HepG2 (cell line): ENCODE measurements at regions not wholly inside any gene's neighbourhood (a gene's known extent, or its start where the extent isn't known, plus 50 kb on each side); places are given as distances from the start of the nearest gene placed in this dataset.

Experiments used
- ATAC-seq: fragments of 200-7000 bp; cut with Tn5 transposase; 3 replicates; pipeline ENCODE4 v1.9.1; 2020; ENCODE audit warnings: mild to moderate bottlenecking, moderate library complexity
- BruUV-seq: library from RNA; stranded (reverse); fragments of 400-500 nt; replicated peaks from 2 replicates; lab custom pipeline; 2021; lab: Mats Ljungman, UMichigan
- CTCF ChIA-PET: fragments of 300-600 bp; formaldehyde crosslinking; extraction: SDS; loops from one replicate; lab custom pipeline; 2021; ENCODE audit warnings: low total read pairs, inconsistent platforms, low intra/inter-chr PET ratio; lab: Yijun Ruan, JAX
- POLR2A ChIA-PET: fragments of 350-600 bp; sonication (Branson Sonifier 250); formaldehyde crosslinking; loops from one replicate; lab custom pipeline; 2020; ENCODE audit warnings: antibody characterized with exemption, inconsistent platforms; lab: Yijun Ruan, JAX
- DNase-seq: peaks from one replicate; pipeline ENCODE4 v3.0.0-alpha.2; 2015; ENCODE audit warnings: low spot score
- FAIRE-seq: peaks from 3 replicates; lab custom pipeline; 2011; peaks lifted over from hg19 to GRCh38; lab: Jason Lieb, UNC
- H2AFZ ChIP-seq: one replicate; pipeline ENCODE4 v1.6.1; 2011; ENCODE audit warnings: low read length, inconsistent platforms
- H3K27ac ChIP-seq: fragments of 300-600 bp; 3 replicates; pipeline ENCODE4 v1.8.0; 2011; ENCODE audit warnings: mixed run types, mild to moderate bottlenecking, mixed read lengths, low read length, inconsistent platforms; ENCODE audit not compliant: insufficient read depth; ENCODE audit errors: extremely low read length
- H3K27me3 ChIP-seq, 2 experiments: fragments of 200-600 bp in 1 of 2; 2 replicates in 1 of 2; 3 replicates in 1 of 2; pipeline versions ENCODE4 v1.6.0 to v1.8.0; 2011; ENCODE audit warnings: low read length in 2 of 2, mild to moderate bottlenecking in 2 of 2, moderate library complexity in 2 of 2, inconsistent platforms in 1 of 2; ENCODE audit not compliant: insufficient read depth in 2 of 2, control insufficient read depth in 1 of 2
- H3K36me3 ChIP-seq, 2 experiments: fragments of 200-600 bp in 1 of 2; replicated peaks in 1 of 2; 2 replicates in 1 of 2; 3 replicates in 1 of 2; pipeline versions ENCODE4 v1.5.1 to v1.8.0; 2011; ENCODE audit warnings: low read length in 2 of 2, inconsistent platforms in 1 of 2; ENCODE audit not compliant: insufficient read depth in 2 of 2, control insufficient read depth in 1 of 2
- H3K4me1 ChIP-seq: 2 replicates; pipeline ENCODE4 v1.5.1; 2012; ENCODE audit warnings: low read length, inconsistent platforms; ENCODE audit not compliant: insufficient read depth
- H3K4me2 ChIP-seq: 2 replicates; pipeline ENCODE4 v1.6.0; 2011; ENCODE audit warnings: low read depth, low read length, inconsistent platforms
- H3K4me3 ChIP-seq, 3 experiments: fragments of 200-600 bp in 1 of 3; sonication (generic), shearing (Covaris generic) in 1 of 3; replicated peaks in 1 of 3; 2 replicates each; pipeline ENCODE4 v1.5.1; 2011 to 2016; ENCODE audit warnings: low read length in 3 of 3, inconsistent platforms in 2 of 3, low read depth in 2 of 3, mild to moderate bottlenecking in 2 of 3, control low read depth in 1 of 3, mixed read lengths in 1 of 3; ENCODE audit not compliant: insufficient read depth in 1 of 3
- H3K79me2 ChIP-seq: one replicate; pipeline ENCODE4 v1.6.1; 2011; ENCODE audit warnings: low read length, inconsistent platforms; ENCODE audit not compliant: insufficient read depth
- H3K9ac ChIP-seq: 2 replicates; pipeline ENCODE4 v1.6.0; 2011; ENCODE audit warnings: mild to moderate bottlenecking, low read depth, low read length, inconsistent platforms; ENCODE audit not compliant: insufficient read depth
- H3K9me3 ChIP-seq: 2 replicates; pipeline ENCODE4 v1.5.1; 2012; ENCODE audit warnings: mild to moderate bottlenecking, low read length
- H4K20me1 ChIP-seq: 2 replicates; pipeline ENCODE4 v1.6.0; 2011; ENCODE audit warnings: inconsistent platforms, mild to moderate bottlenecking, low read length, moderate library complexity; ENCODE audit not compliant: insufficient read depth
- FOXC1 ChIP-seq: sonication (generic); formaldehyde crosslinking; IDR thresholded peaks from 2 replicates; pipeline ENCODE4 v1.8.0; 2022; ENCODE audit warnings: mild to moderate bottlenecking, missing genetic modification reagents, borderline replicate concordance
- HIVEP1 ChIP-seq: sonication (generic); formaldehyde crosslinking; IDR thresholded peaks from 2 replicates; pipeline ENCODE4 v1.4.0; 2020; ENCODE audit warnings: mild to moderate bottlenecking, missing genetic modification reagents
- IKZF4 ChIP-seq: sonication (generic); formaldehyde crosslinking; IDR thresholded peaks from 2 replicates; pipeline ENCODE4 v1.5.1; 2020; ENCODE audit warnings: borderline replicate concordance, mild to moderate bottlenecking, low read depth, missing genetic modification reagents; ENCODE audit errors: not compliant biosample characterization
- KLF9 ChIP-seq: IDR thresholded peaks from 2 replicates; pipeline ENCODE4 v1.6.1; 2016; ENCODE audit warnings: low read depth
- MIER3 ChIP-seq: IDR thresholded peaks from 2 replicates; pipeline ENCODE4 v1.6.1; 2016; ENCODE audit warnings: missing compliant biosample characterization, borderline replicate concordance
- ZBTB42 ChIP-seq: sonication (generic); formaldehyde crosslinking; IDR thresholded peaks from 2 replicates; pipeline ENCODE4 v1.5.0; 2020; ENCODE audit warnings: mild to moderate bottlenecking, missing genetic modification reagents
- ZFP62 ChIP-seq: sonication (generic); formaldehyde crosslinking; IDR thresholded peaks from 2 replicates; pipeline ENCODE4 v1.4.0; 2020; ENCODE audit warnings: missing genetic modification reagents
- ZNF138 ChIP-seq: sonication (generic); formaldehyde crosslinking; IDR thresholded peaks from 2 replicates; pipeline ENCODE4 v1.5.0; 2020; ENCODE audit warnings: mild to moderate bottlenecking, low read depth, missing genetic modification reagents
- ZNF333 ChIP-seq: sonication (generic); formaldehyde crosslinking; IDR thresholded peaks from 2 replicates; pipeline ENCODE4 v1.4.0; 2020; ENCODE audit warnings: mild to moderate bottlenecking, missing genetic modification reagents, borderline replicate concordance
- WGBS: methylation state at CpG from one replicate; pipeline ENCODE4 v1.1.6; 2017; ENCODE audit warnings: low lambda C conversion rate; 5-methylcytosine and 5-hydroxymethylcytosine counted together
- in situ Hi-C: cut with HindIII; loops from 2 replicates; pipeline ENCODE4 v1.10.0; 2017; ENCODE audit warnings: low pct_unique_long_range_greater_than_20kb; ENCODE audit not compliant: extremely low pct_ligation_motif_present
- intact Hi-C: fragments of 100-400 bp; cut with micrococcal nuclease; formaldehyde crosslinking; loops from one replicate; pipeline ENCODE4 v1.10.0; 2022; ENCODE audit not compliant: unreplicated experiment
- TF ChIP-seq, protein P1 (sequence below): sonication (generic); formaldehyde crosslinking; IDR thresholded peaks from 2 replicates; pipeline ENCODE4 v1.5.1; 2020; ENCODE audit warnings: missing genetic modification reagents, mild to moderate bottlenecking, borderline replicate concordance
- TF ChIP-seq, protein P2 (sequence below): sonication (generic); IDR thresholded peaks from 2 replicates; pipeline ENCODE4 v1.6.1; 2016; ENCODE audit warnings: low read depth, borderline replicate concordance
- TF ChIP-seq, protein P3 (sequence below): IDR thresholded peaks from 2 replicates; pipeline ENCODE4 v1.6.1; 2016; ENCODE audit warnings: missing biosample characterization, missing genetic modification reagents, low read depth
- TF ChIP-seq, protein P4 (sequence below): sonication (generic); formaldehyde crosslinking; IDR thresholded peaks from 2 replicates; pipeline ENCODE4 v1.5.1; 2020; ENCODE audit warnings: mild to moderate bottlenecking, missing genetic modification reagents, moderate library complexity

DNA sequence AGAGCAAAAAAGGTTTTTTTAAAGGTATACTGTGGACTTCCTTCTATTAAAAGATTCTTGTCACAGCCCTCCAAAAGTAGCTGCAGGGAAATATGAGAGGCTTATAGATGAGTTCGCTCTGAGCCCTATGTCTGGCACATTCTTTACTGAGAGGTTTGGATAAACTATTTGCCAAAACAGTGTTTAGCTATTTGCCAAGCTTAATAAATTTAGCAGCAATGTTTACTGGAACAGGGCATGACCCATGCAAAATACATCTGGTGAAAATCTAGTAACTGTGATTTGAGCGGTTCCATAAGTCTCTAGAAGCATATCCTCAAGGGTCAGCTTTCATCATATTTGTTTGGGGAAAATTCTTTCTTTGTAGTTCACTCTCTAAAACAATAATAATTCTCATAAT, 1696.7 kb upstream of the PIK3C3 start:
- intact Hi-C loops: no loop called here
- Histone ChIP-seq H3K36me3 (no peaks in the 10 kb centered on the region), H3K4me1 (no peaks in the 10 kb centered on the region), H3K9ac (no peak overlapping the region), H2AFZ (no peak overlapping the region), H4K20me1 (no peaks in the 10 kb centered on the region)
- TF ChIP-seq, protein P1, sequence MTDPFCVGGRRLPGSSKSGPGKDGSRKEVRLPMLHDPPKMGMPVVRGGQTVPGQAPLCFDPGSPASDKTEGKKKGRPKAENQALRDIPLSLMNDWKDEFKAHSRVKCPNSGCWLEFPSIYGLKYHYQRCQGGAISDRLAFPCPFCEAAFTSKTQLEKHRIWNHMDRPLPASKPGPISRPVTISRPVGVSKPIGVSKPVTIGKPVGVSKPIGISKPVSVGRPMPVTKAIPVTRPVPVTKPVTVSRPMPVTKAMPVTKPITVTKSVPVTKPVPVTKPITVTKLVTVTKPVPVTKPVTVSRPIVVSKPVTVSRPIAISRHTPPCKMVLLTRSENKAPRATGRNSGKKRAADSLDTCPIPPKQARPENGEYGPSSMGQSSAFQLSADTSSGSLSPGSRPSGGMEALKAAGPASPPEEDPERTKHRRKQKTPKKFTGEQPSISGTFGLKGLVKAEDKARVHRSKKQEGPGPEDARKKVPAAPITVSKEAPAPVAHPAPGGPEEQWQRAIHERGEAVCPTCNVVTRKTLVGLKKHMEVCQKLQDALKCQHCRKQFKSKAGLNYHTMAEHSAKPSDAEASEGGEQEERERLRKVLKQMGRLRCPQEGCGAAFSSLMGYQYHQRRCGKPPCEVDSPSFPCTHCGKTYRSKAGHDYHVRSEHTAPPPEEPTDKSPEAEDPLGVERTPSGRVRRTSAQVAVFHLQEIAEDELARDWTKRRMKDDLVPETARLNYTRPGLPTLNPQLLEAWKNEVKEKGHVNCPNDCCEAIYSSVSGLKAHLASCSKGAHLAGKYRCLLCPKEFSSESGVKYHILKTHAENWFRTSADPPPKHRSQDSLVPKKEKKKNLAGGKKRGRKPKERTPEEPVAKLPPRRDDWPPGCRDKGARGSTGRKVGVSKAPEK (CRISPR knock-in tag): no peak
- TF ChIP-seq, protein P2, sequence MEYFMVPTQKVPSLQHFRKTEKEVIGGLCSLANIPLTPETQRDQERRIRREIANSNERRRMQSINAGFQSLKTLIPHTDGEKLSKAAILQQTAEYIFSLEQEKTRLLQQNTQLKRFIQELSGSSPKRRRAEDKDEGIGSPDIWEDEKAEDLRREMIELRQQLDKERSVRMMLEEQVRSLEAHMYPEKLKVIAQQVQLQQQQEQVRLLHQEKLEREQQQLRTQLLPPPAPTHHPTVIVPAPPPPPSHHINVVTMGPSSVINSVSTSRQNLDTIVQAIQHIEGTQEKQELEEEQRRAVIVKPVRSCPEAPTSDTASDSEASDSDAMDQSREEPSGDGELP: no peak
- TF ChIP-seq, all 625 proteins: peak for 0
- FAIRE-seq: no peak
- no peaks in the 10 kb centered on the region for H3K79me2 ChIP-seq
- in situ Hi-C loops: no loop called here
- ATAC-seq: no peak
- no peak overlapping the region for H3K27ac ChIP-seq
- ChIA-PET POLR2A (no interaction called here), CTCF (no interaction called here)
- no peak overlapping the region for H3K4me3 ChIP-seq
- H3K9me3 ChIP-seq: no peaks in the 10 kb centered on the region
- no peak overlapping the region for H3K4me2 ChIP-seq
- no TSS peak for BruUV-seq
- 4% methylated on average over 2 of the region's 2 CpGs for WGBS
- H3K27me3 ChIP-seq: no peaks in the 10 kb centered on the region; a peak in 1 of 5 replicates
- DNase-seq: no peak

DNA sequence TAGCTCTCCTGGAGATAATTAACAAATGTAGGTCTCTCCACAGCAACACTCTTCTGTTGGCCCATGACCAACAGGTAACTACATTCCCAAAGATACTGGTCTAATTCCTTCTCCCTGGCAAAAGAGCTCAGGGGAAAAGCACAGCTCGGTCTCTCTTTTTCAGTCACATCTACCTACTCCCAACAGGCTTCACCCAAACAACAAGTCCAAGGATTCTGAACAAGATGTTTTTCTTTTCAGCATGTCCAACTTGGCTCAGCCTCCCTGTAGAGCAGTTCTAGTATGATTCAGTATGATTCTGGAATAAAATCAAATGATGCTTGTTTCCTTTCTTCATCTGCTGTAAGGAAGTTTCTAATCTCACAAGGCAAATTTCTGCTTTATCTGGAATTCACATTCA, 1704.8 kb upstream of the PIK3C3 start:
- Histone ChIP-seq H3K27me3 (no peaks in the 10 kb centered on the region; a peak in 1 of 5 replicates), H2AFZ (no peak overlapping the region), H3K4me1 (no peaks in the 10 kb centered on the region), H4K20me1 (no peaks in the 10 kb centered on the region), H3K79me2 (no peaks in the 10 kb centered on the region), H3K9me3 (no peaks in the 10 kb centered on the region), H3K9ac (no peak overlapping the region), H3K4me2 (no peak overlapping the region), H3K36me3 (no peaks in the 10 kb centered on the region), H3K4me3 (no peak overlapping the region), H3K27ac (no peak overlapping the region)
- BruUV-seq: no TSS peak
- intact Hi-C loops: no loop called here
- ATAC-seq (no peak), FAIRE-seq (no peak), DNase-seq (no peak)
- POLR2A ChIA-PET: no interaction called here
- in situ Hi-C loops: no loop called here
- WGBS: 0% methylated on average over 1 of the region's 1 CpG
- CTCF ChIA-PET: no interaction called here
- TF ChIP-seq ZFP62 (CRISPR knock-in tag): no peak
- no peak for TF ChIP-seq FOXC1
- TF ChIP-seq, protein P3, sequence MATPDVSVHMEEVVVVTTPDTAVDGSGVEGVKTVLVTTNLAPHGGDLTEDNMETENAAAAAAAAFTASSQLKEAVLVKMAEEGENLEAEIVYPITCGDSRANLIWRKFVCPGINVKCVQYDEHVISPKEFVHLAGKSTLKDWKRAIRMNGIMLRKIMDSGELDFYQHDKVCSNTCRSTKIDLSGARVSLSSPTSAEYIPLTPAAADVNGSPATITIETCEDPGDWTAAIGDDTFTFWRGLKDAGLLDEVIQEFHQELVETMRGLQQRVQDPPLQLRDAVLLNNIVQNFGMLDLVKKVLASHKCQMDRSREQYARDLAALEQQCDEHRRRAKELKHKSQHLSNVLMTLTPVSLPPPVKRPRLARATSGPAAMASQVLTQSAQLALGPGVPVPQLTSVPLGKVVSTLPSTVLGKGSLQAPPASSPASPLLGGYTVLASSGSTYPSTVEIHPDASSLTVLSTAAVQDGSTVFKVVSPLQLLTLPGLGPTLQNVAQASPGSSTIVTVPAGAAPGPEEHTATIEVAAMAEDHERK (CRISPR knock-in tag): no peak
- no peak for TF ChIP-seq ZNF138 (CRISPR knock-in tag)
- TF ChIP-seq, protein P4, sequence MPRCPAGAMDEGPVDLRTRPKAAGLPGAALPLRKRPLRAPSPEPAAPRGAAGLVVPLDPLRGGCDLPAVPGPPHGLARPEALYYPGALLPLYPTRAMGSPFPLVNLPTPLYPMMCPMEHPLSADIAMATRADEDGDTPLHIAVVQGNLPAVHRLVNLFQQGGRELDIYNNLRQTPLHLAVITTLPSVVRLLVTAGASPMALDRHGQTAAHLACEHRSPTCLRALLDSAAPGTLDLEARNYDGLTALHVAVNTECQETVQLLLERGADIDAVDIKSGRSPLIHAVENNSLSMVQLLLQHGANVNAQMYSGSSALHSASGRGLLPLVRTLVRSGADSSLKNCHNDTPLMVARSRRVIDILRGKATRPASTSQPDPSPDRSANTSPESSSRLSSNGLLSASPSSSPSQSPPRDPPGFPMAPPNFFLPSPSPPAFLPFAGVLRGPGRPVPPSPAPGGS (CRISPR knock-in tag): no peak
- TF ChIP-seq HIVEP1 (CRISPR knock-in tag): no peak
- TF ChIP-seq IKZF4 (CRISPR knock-in tag): no peak
- no peak for TF ChIP-seq ZNF333 (CRISPR knock-in tag)
- no peak for TF ChIP-seq KLF9 (CRISPR knock-in tag)
- TF ChIP-seq MIER3: no peak
- no peak for TF ChIP-seq ZBTB42 (CRISPR knock-in tag)
